HG02970 (cell line): ENCODE measurements at regions not wholly inside any gene's neighbourhood (a gene's known extent, or its start where the extent isn't known, plus 50 kb on each side); places are given as distances from the start of the nearest gene placed in this dataset.

Source experiments
- ATAC-seq: cut with Tn5 transposase; IDR thresholded peaks from one replicate; pipeline ENCODE4 v1.9.1; 2021; ENCODE audit warnings: mild to moderate bottlenecking, moderate library complexity, moderate number of reproducible peaks; ENCODE audit not compliant: unreplicated experiment, low FRiP score

GRCh38 chr18:65942854-65943253 is 192.0 kb downstream of the CDH7 start:
- no peak for ATAC-seq

- no peak for ATAC-seq
Measured at GRCh38 chr18:65942104-65942503, 191.3 kb downstream of the CDH7 start.

GRCh38 chr18:65941482-65941881 is 190.7 kb downstream of the CDH7 start:
- ATAC-seq: no peak
